Ishikawa (cell line): ENCODE measurements at regions not wholly inside any gene's neighbourhood (a gene's known extent, or its start where the extent isn't known, plus 50 kb on each side); places are given as distances from the start of the nearest gene placed in this dataset.

Experiments
- EGR1 ChIP-seq: IDR thresholded peaks from 2 replicates; pipeline ENCODE4 v1.6.1; 2012
- EP300 ChIP-seq: IDR thresholded peaks from 2 replicates; pipeline ENCODE4 v1.6.1; 2012; ENCODE audit warnings: borderline replicate concordance
- MAX ChIP-seq: IDR thresholded peaks from 2 replicates; pipeline ENCODE4 v1.6.1; 2012
- NFIC ChIP-seq: IDR thresholded peaks from 2 replicates; pipeline ENCODE4 v1.6.1; 2012
- TAF1 ChIP-seq: IDR thresholded peaks from 2 replicates; pipeline ENCODE4 v1.6.1; 2012; ENCODE audit warnings: low read depth, mild to moderate bottlenecking
- USF1 ChIP-seq: IDR thresholded peaks from 2 replicates; pipeline ENCODE4 v1.6.1; 2012
- YY1 ChIP-seq: IDR thresholded peaks from 2 replicates; pipeline ENCODE4 v1.6.1; 2012; ENCODE audit warnings: low read depth

- no peak for TF ChIP-seq YY1
- TF ChIP-seq EP300, result no peak
- no peak for TF ChIP-seq TAF1
- no peak for TF ChIP-seq MAX
- no peak for TF ChIP-seq EGR1
- no peak for TF ChIP-seq NFIC
- no peak for TF ChIP-seq USF1
These were observed 131.0 kb upstream of the KLF3 start for GRCh38 chr4:38532908-38533499.
